GM12892 (cell line): ENCODE measurements at regions not wholly inside any gene's neighbourhood (a gene's known extent, or its start where the extent isn't known, plus 50 kb on each side); places are given as distances from the start of the nearest gene placed in this dataset.

ENCODE experiments used
- POLR2A ChIP-seq: IDR thresholded peaks from 2 replicates; pipeline ENCODE4 v1.6.1; 2011; ENCODE audit warnings: low read depth, low read length, control low read depth
- TAF1 ChIP-seq: IDR thresholded peaks from 2 replicates; pipeline ENCODE4 v1.6.1; 2011; ENCODE audit warnings: low read depth, mild to moderate bottlenecking, control low read depth, low read length, borderline replicate concordance

GRCh38 chr1:199178646-199179045, 539.8 kb downstream of the PTPRC start:
- no peak for TF ChIP-seq POLR2A
- TF ChIP-seq TAF1: no peak
